ENCODE measurements at regions not wholly inside any gene's neighbourhood (a gene's known extent, or its start where the extent isn't known, plus 50 kb on each side); places are given as distances from the start of the nearest gene placed in this dataset.

DNA sequence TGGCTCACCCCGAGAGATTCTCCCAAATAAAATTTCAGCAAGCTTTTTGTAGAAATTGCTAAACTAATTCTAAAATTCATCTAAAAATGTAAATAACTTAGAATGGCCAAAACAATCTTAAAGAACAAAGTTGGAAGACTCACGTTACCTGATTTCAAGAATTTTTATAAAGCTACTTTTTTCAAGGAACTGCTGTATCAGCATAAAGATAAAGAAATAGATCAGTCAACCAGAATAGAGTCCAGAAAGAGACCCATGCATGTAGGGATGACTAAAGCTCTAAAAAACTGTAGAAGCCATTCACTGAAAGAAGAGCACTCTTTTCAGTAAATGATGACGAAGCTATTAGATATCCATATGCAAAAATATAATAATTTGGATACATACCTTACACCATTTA is 652.1 kb downstream of the TBC1D32 start:
- DNase-seq (ENCODE audit: low read depth in 1 of 2, low spot score in 1 of 2), result no peak
- no peak overlapping the region for H3K4me3 ChIP-seq (replicated peaks; ENCODE audit: insufficient read depth, low read length)
- no peak overlapping the region for H3K27ac ChIP-seq (replicated peaks)
- no peaks in the 10 kb centered on the region for H3K27me3 ChIP-seq (ENCODE audit: insufficient read depth, poor library complexity, severe bottlenecking)
- TF ChIP-seq, protein P1, sequence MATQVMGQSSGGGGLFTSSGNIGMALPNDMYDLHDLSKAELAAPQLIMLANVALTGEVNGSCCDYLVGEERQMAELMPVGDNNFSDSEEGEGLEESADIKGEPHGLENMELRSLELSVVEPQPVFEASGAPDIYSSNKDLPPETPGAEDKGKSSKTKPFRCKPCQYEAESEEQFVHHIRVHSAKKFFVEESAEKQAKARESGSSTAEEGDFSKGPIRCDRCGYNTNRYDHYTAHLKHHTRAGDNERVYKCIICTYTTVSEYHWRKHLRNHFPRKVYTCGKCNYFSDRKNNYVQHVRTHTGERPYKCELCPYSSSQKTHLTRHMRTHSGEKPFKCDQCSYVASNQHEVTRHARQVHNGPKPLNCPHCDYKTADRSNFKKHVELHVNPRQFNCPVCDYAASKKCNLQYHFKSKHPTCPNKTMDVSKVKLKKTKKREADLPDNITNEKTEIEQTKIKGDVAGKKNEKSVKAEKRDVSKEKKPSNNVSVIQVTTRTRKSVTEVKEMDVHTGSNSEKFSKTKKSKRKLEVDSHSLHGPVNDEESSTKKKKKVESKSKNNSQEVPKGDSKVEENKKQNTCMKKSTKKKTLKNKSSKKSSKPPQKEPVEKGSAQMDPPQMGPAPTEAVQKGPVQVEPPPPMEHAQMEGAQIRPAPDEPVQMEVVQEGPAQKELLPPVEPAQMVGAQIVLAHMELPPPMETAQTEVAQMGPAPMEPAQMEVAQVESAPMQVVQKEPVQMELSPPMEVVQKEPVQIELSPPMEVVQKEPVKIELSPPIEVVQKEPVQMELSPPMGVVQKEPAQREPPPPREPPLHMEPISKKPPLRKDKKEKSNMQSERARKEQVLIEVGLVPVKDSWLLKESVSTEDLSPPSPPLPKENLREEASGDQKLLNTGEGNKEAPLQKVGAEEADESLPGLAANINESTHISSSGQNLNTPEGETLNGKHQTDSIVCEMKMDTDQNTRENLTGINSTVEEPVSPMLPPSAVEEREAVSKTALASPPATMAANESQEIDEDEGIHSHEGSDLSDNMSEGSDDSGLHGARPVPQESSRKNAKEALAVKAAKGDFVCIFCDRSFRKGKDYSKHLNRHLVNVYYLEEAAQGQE (IDR thresholded peaks at IDR 0.05; ENCODE audit: insufficient replicate concordance, low read depth), result no peak
- TF ChIP-seq, protein P2, sequence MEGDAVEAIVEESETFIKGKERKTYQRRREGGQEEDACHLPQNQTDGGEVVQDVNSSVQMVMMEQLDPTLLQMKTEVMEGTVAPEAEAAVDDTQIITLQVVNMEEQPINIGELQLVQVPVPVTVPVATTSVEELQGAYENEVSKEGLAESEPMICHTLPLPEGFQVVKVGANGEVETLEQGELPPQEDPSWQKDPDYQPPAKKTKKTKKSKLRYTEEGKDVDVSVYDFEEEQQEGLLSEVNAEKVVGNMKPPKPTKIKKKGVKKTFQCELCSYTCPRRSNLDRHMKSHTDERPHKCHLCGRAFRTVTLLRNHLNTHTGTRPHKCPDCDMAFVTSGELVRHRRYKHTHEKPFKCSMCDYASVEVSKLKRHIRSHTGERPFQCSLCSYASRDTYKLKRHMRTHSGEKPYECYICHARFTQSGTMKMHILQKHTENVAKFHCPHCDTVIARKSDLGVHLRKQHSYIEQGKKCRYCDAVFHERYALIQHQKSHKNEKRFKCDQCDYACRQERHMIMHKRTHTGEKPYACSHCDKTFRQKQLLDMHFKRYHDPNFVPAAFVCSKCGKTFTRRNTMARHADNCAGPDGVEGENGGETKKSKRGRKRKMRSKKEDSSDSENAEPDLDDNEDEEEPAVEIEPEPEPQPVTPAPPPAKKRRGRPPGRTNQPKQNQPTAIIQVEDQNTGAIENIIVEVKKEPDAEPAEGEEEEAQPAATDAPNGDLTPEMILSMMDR (IDR thresholded peaks at IDR 0.05; ENCODE audit: insufficient read depth, low read length), result no peak
- TF ChIP-seq GABPA (IDR thresholded peaks at IDR 0.05; ENCODE audit: low read depth), result no peak
- TF ChIP-seq POLR2AphosphoS5 (IDR thresholded peaks at IDR 0.05; ENCODE audit: low read depth), result no peak
- no peak for TF ChIP-seq SPI1 (IDR thresholded peaks at IDR 0.05; ENCODE audit: borderline replicate concordance, low read depth)

DNA sequence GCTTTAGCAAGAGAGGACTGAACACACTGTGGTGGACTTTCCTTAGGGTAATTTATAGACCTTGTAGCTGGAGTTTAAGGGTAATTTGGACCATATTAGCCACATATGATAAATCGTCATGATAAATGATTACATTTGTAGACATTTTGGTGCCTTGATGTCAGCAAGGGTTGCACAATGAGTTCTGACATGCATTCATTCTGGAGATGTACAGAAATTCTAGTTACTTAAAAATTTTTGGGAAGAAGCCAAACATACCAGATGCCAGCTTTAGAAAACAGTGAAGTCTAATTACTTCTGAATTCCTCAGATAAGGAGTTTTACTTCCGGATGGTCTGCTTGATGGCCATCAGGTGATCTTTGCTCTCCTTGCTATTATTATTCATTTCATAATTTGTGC is 653.1 kb downstream of the TBC1D32 start:
- no peaks in the 10 kb centered on the region for H3K27me3 ChIP-seq (ENCODE audit: insufficient read depth, poor library complexity, severe bottlenecking)
- H3K27ac ChIP-seq (replicated peaks), result no peak overlapping the region
- no peak for DNase-seq (ENCODE audit: low read depth in 1 of 2, low spot score in 1 of 2)
- H3K4me3 ChIP-seq (replicated peaks; ENCODE audit: insufficient read depth, low read length), result no peak overlapping the region
- TF ChIP-seq POLR2AphosphoS5 (IDR thresholded peaks at IDR 0.05; ENCODE audit: low read depth), result no peak
- no peak for TF ChIP-seq SPI1 (IDR thresholded peaks at IDR 0.05; ENCODE audit: borderline replicate concordance, low read depth)
- TF ChIP-seq GABPA (IDR thresholded peaks at IDR 0.05; ENCODE audit: low read depth), result no peak
- TF ChIP-seq, protein P1 (IDR thresholded peaks at IDR 0.05; ENCODE audit: insufficient replicate concordance, low read depth), result no peak
- TF ChIP-seq, protein P2 (IDR thresholded peaks at IDR 0.05; ENCODE audit: insufficient read depth, low read length), result no peak

DNA sequence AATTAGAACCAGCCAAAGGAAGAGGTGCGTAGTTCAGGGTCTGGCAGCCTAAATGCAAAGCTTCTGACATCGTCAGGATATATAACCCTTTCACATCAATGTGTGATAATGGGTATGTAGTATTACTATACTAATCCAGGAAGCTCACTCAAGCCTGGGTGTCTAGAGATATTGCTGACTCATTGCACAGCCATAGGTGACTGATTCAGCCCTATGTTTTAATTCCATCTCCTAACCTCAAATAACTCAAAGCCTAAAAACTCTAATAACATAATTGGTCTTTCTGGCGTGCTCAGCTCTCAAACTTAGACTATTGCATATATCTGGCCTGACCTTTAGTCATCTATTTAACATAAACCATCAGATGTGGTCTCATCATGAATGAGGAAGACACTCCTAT is 658.4 kb downstream of the TBC1D32 start:
- H3K27ac ChIP-seq (replicated peaks), result no peak overlapping the region
- H3K4me3 ChIP-seq (replicated peaks; ENCODE audit: insufficient read depth, low read length), result no peak overlapping the region
- no peak for DNase-seq (ENCODE audit: low read depth in 1 of 2, low spot score in 1 of 2)
- no peaks in the 10 kb centered on the region for H3K27me3 ChIP-seq (ENCODE audit: insufficient read depth, poor library complexity, severe bottlenecking)
- TF ChIP-seq GABPA (IDR thresholded peaks at IDR 0.05; ENCODE audit: low read depth) (no peak), POLR2AphosphoS5 (IDR thresholded peaks at IDR 0.05; ENCODE audit: low read depth) (no peak), SPI1 (IDR thresholded peaks at IDR 0.05; ENCODE audit: borderline replicate concordance, low read depth) (no peak)
- TF ChIP-seq, protein P2 (IDR thresholded peaks at IDR 0.05; ENCODE audit: insufficient read depth, low read length), result no peak
- TF ChIP-seq, protein P1 (IDR thresholded peaks at IDR 0.05; ENCODE audit: insufficient replicate concordance, low read depth), result no peak

All from HL-60 (cell line).